ENCODE measurements at regions not wholly inside any gene's neighbourhood (a gene's known extent, or its start where the extent isn't known, plus 50 kb on each side); places are given as distances from the start of the nearest gene placed in this dataset.
"Not testable (repeated sequence)": the region's sequence is repeated elsewhere in the genome, so short reads cannot be mapped to it uniquely, and the experiment has no call there.

GRCh38 chr7:110418659-110419280, 672.2 kb upstream of the LRRN3 start:
- no peak for ATAC-seq
- Histone ChIP-seq H3K36me3 (no peaks in the 10 kb centered on the region), H3K4me3 (no peak overlapping the region), H3K27me3 (no peaks in the 10 kb centered on the region), H3K9me3 (no peaks in the 10 kb centered on the region), H3K27ac (no peak overlapping the region), H3K4me1 (no peaks in the 10 kb centered on the region)
- WGBS (ENCODE audit: insufficient coverage, low coverage, low lambda C conversion rate, missing lambda C conversion rate), result 45% methylated on average over 2 of the region's 2 CpGs
- intact Hi-C loops (cut with DNase I), result no loop called here
- no peak for DNase-seq
- TF ChIP-seq POLR2A (IDR thresholded peaks at IDR 0.05) (no peak), CTCF (IDR thresholded peaks at IDR 0.05) (no peak)

- DNase-seq, result no peak
- no peaks in the 10 kb centered on the region for H3K27me3 ChIP-seq
- intact Hi-C loops (cut with DNase I), result no loop called here
- WGBS (ENCODE audit: insufficient coverage, low coverage, low lambda C conversion rate, missing lambda C conversion rate), result 50% methylated on average over 1 of the region's 1 CpG
- H3K4me1 ChIP-seq, result no peaks in the 10 kb centered on the region
- TF ChIP-seq POLR2A (IDR thresholded peaks at IDR 0.05), result no peak
- no peak for TF ChIP-seq CTCF (IDR thresholded peaks at IDR 0.05)
- ATAC-seq, result no peak
- no peak overlapping the region for H3K27ac ChIP-seq
- no peaks in the 10 kb centered on the region for H3K9me3 ChIP-seq
- H3K4me3 ChIP-seq, result no peak overlapping the region
- H3K36me3 ChIP-seq, result no peaks in the 10 kb centered on the region
These were observed 670.1 kb upstream of the LRRN3 start for GRCh38 chr7:110420788-110421187.

- Histone ChIP-seq H3K36me3 (no peaks in the 10 kb centered on the region), H3K27me3 (no peaks in the 10 kb centered on the region), H3K27ac (no peak overlapping the region), H3K9me3 (no peaks in the 10 kb centered on the region), H3K4me1 (no peaks in the 10 kb centered on the region), H3K4me3 (no peak overlapping the region)
- intact Hi-C loops (cut with DNase I), result no loop called here
- 40% methylated on average over 5 of the region's 5 CpGs for WGBS (ENCODE audit: insufficient coverage, low coverage, low lambda C conversion rate, missing lambda C conversion rate)
- DNase-seq (no peak), ATAC-seq (peak in 2 of 4 donors; percentile 15 to 45)
- no peak for TF ChIP-seq CTCF (IDR thresholded peaks at IDR 0.05)
- TF ChIP-seq POLR2A (IDR thresholded peaks at IDR 0.05), result no peak
These were observed 669.3 kb upstream of the LRRN3 start for GRCh38 chr7:110421490-110422241.

GRCh38 chr7:110432061-110432553, 658.8 kb upstream of the LRRN3 start:
- H3K27ac ChIP-seq, result no peak overlapping the region
- no peaks in the 10 kb centered on the region for H3K9me3 ChIP-seq
- no peak overlapping the region for H3K4me3 ChIP-seq
- H3K4me1 ChIP-seq, result no peaks in the 10 kb centered on the region
- intact Hi-C loops (cut with DNase I), result no loop called here
- 79% methylated on average over 4 of the region's 8 CpGs for WGBS (ENCODE audit: insufficient coverage, low coverage, low lambda C conversion rate, missing lambda C conversion rate)
- DNase-seq (no peak), ATAC-seq (no peak)
- H3K27me3 ChIP-seq, result no peaks in the 10 kb centered on the region
- no peaks in the 10 kb centered on the region for H3K36me3 ChIP-seq
- TF ChIP-seq POLR2A (IDR thresholded peaks at IDR 0.05), result no peak

GRCh38 chr7:110438926-110439325, 652.0 kb upstream of the LRRN3 start:
- H3K27ac ChIP-seq; H3K4me3 ChIP-seq; H3K36me3 ChIP-seq; intact Hi-C loops (cut with DNase I); H3K27me3 ChIP-seq; ATAC-seq; H3K9me3 ChIP-seq; H3K4me1 ChIP-seq; DNase-seq: not testable (repeated sequence)
- WGBS (ENCODE audit: insufficient coverage, low coverage, low lambda C conversion rate, missing lambda C conversion rate), result no CpG with 5 or more reads among the region's 2 CpGs

All from right lobe of liver (tissue), 6 donors.